ENCODE measurements at regions not wholly inside any gene's neighbourhood (a gene's known extent, or its start where the extent isn't known, plus 50 kb on each side); places are given as distances from the start of the nearest gene placed in this dataset.
"Not testable (repeated sequence)": the region's sequence is repeated elsewhere in the genome, so short reads cannot be mapped to it uniquely, and the experiment has no call there.

- H4K20me1 ChIP-seq (ENCODE audit: insufficient read depth); BruUV-seq (replicated peaks); H3K79me2 ChIP-seq (ENCODE audit: low read depth); H3K4me3 ChIP-seq; H3K36me3 ChIP-seq (ENCODE audit: low read depth); H3K9me2 ChIP-seq (ENCODE audit: insufficient read depth); H3F3A ChIP-seq (ENCODE audit: insufficient read depth, low read depth); H3K4me1 ChIP-seq (replicated peaks; ENCODE audit: insufficient read depth); intact Hi-C loops (cut with micrococcal nuclease; ENCODE audit: unreplicated experiment); H3K9me3 ChIP-seq (ENCODE audit: insufficient read depth, low read depth); H3K27me3 ChIP-seq (ENCODE audit: insufficient read depth, low read depth); CTCF ChIA-PET; DNase-seq; H2AFZ ChIP-seq; H3K4me2 ChIP-seq; POLR2A ChIA-PET (ENCODE audit: unreplicated experiment); H3K27ac ChIP-seq: not testable (repeated sequence)
Observed at GRCh38 chrX:119333721-119334032, 65.5 kb upstream of the SLC25A43 start.

- H3K4me3 ChIP-seq; H2AFZ ChIP-seq; DNase-seq; intact Hi-C loops (cut with micrococcal nuclease; ENCODE audit: unreplicated experiment); BruUV-seq (replicated peaks); H3F3A ChIP-seq (ENCODE audit: insufficient read depth, low read depth); H3K27ac ChIP-seq; H3K36me3 ChIP-seq (ENCODE audit: low read depth); POLR2A ChIA-PET (ENCODE audit: unreplicated experiment); H3K4me1 ChIP-seq (replicated peaks; ENCODE audit: insufficient read depth); H3K9me2 ChIP-seq (ENCODE audit: insufficient read depth); H3K27me3 ChIP-seq (ENCODE audit: insufficient read depth, low read depth); H3K9me3 ChIP-seq (ENCODE audit: insufficient read depth, low read depth); H3K79me2 ChIP-seq (ENCODE audit: low read depth); H4K20me1 ChIP-seq (ENCODE audit: insufficient read depth); H3K4me2 ChIP-seq; CTCF ChIA-PET: not testable (repeated sequence)
Observed at GRCh38 chrX:119334468-119335050, 64.6 kb upstream of the SLC25A43 start.

GRCh38 chrX:119337201-119337600 lies 61.9 kb upstream of the SLC25A43 start:
- no peaks in the 10 kb centered on the region for H3F3A ChIP-seq (ENCODE audit: insufficient read depth, low read depth)
- H3K27ac ChIP-seq = no peak overlapping the region
- H2AFZ ChIP-seq = no peak overlapping the region
- no peaks in the 10 kb centered on the region for H4K20me1 ChIP-seq (ENCODE audit: insufficient read depth)
- DNase-seq = no peak
- TF ChIP-seq CTCF (conservative IDR thresholded peaks at IDR 0.05) (no peak), EZH2 (IDR thresholded peaks at IDR 0.05; ENCODE audit: low read depth) (no peak)
- H3K4me2 ChIP-seq = no peak overlapping the region
- no peaks in the 10 kb centered on the region for H3K36me3 ChIP-seq (ENCODE audit: low read depth)
- ChIA-PET POLR2A (ENCODE audit: unreplicated experiment) (interaction anchor here (0.6 kb wide), 1 partner anchor 35 kb away, joined by 11 read pairs; no protein-coding TSS in a partner anchor), CTCF (no interaction called here)
- no TSS peak for BruUV-seq (replicated peaks)
- H3K9me3 ChIP-seq (ENCODE audit: insufficient read depth, low read depth) = peaks cover 7% of the 10 kb centered on the region; the same call in 1 of the 2 replicates
- no peaks in the 10 kb centered on the region for H3K27me3 ChIP-seq (ENCODE audit: insufficient read depth, low read depth)
- H3K4me1 ChIP-seq (replicated peaks; ENCODE audit: insufficient read depth) = no peaks in the 10 kb centered on the region
- H3K9me2 ChIP-seq (ENCODE audit: insufficient read depth) = 0 out of 2 replicates have a peak, but pooled peaks cover 5% of the 10 kb centered on the region
- no peak overlapping the region for H3K4me3 ChIP-seq
- intact Hi-C loops (cut with micrococcal nuclease; ENCODE audit: unreplicated experiment) = no loop called here
- no peaks in the 10 kb centered on the region for H3K79me2 ChIP-seq (ENCODE audit: low read depth)

GRCh38 chrX:119340606-119341205 lies 58.4 kb upstream of the SLC25A43 start:
- no peak overlapping the region for H3K4me3 ChIP-seq
- DNase-seq = no peak
- no peak overlapping the region for H2AFZ ChIP-seq
- H3K36me3 ChIP-seq (ENCODE audit: low read depth) = no peaks in the 10 kb centered on the region
- no TSS peak for BruUV-seq (replicated peaks)
- no peaks in the 10 kb centered on the region for H4K20me1 ChIP-seq (ENCODE audit: insufficient read depth)
- H3K9me2 ChIP-seq (ENCODE audit: insufficient read depth) = 0 out of 2 replicates have a peak, but pooled peaks cover 5% of the 10 kb centered on the region
- no peak overlapping the region for H3K27ac ChIP-seq
- H3K27me3 ChIP-seq (ENCODE audit: insufficient read depth, low read depth) = no peaks in the 10 kb centered on the region
- H3K4me2 ChIP-seq = no peak overlapping the region
- peaks cover 12% of the 10 kb centered on the region for H3K4me1 ChIP-seq (replicated peaks; ENCODE audit: insufficient read depth)
- intact Hi-C loops (cut with micrococcal nuclease; ENCODE audit: unreplicated experiment) = no loop called here
- TF ChIP-seq EZH2 (IDR thresholded peaks at IDR 0.05; ENCODE audit: low read depth) = no peak
- no peak for TF ChIP-seq CTCF (conservative IDR thresholded peaks at IDR 0.05)
- POLR2A ChIA-PET (ENCODE audit: unreplicated experiment) = no interaction called here
- H3F3A ChIP-seq (ENCODE audit: insufficient read depth, low read depth) = 0 out of 2 replicates have a peak, but pooled peaks cover 4% of the 10 kb centered on the region
- CTCF ChIA-PET = no interaction called here
- H3K79me2 ChIP-seq (ENCODE audit: low read depth) = no peaks in the 10 kb centered on the region
- H3K9me3 ChIP-seq (ENCODE audit: insufficient read depth, low read depth) = peaks cover 7% of the 10 kb centered on the region; the same call in 1 of the 2 replicates

Data from PC-9 (cell line).